Mucosa of descending colon (tissue), 3 donors: ENCODE measurements at regions not wholly inside any gene's neighbourhood (a gene's known extent, or its start where the extent isn't known, plus 50 kb on each side); places are given as distances from the start of the nearest gene placed in this dataset.
"Not testable (repeated sequence)": the region's sequence is repeated elsewhere in the genome, so short reads cannot be mapped to it uniquely, and the experiment has no call there.

Experiments used
- ATAC-seq: fragments of 200-7000 bp; cut with Tn5 transposase; one replicate; pipeline ENCODE4 v1.9.1; 2020; ENCODE audit warnings: mild to moderate bottlenecking, moderate library complexity
- DNase-seq, 3 donors: peaks; one replicate each; pipeline ENCODE4 v3.0.0-alpha.2; 2020
- H3K36me3 ChIP-seq: fragments of 200-600 bp; one replicate; pipeline ENCODE4 v1.8.0; 2021; ENCODE audit warnings: low read depth, mild to moderate bottlenecking
- H3K4me1 ChIP-seq: fragments of 200-600 bp; one replicate; pipeline ENCODE4 v1.8.0; 2021; ENCODE audit warnings: low read depth, mild to moderate bottlenecking
- H3K4me3 ChIP-seq: fragments of 200-600 bp; one replicate; pipeline ENCODE4 v1.8.0; 2021; ENCODE audit warnings: mild to moderate bottlenecking
- H3K9me3 ChIP-seq: fragments of 200-600 bp; one replicate; pipeline ENCODE4 v1.8.0; 2021; ENCODE audit warnings: mild to moderate bottlenecking
- intact Hi-C, 2 donors: fragments of 100-400 bp; cut with DNase I in 1 of 2; cut with micrococcal nuclease in 1 of 2; formaldehyde crosslinking; loops; one replicate each; pipeline versions ENCODE4 v1.11.0 to v1.11.1; 2022; cut with DNase I, micrococcal nuclease
- TF ChIP-seq, protein P1 (sequence below): fragments of 200-600 bp; IDR thresholded peaks from one replicate; pipeline ENCODE4 v1.8.0; 2022; ENCODE audit warnings: antibody characterized with exemption, mild to moderate bottlenecking
- donor health status: DM: no; HTN: no; CAD: no; lungs with moderate emphysema.
- donor health status: DM: no; HTN: no; CAD: no.
- donor health status: DM: no; HTN: yes; CAD: no.

DNA sequence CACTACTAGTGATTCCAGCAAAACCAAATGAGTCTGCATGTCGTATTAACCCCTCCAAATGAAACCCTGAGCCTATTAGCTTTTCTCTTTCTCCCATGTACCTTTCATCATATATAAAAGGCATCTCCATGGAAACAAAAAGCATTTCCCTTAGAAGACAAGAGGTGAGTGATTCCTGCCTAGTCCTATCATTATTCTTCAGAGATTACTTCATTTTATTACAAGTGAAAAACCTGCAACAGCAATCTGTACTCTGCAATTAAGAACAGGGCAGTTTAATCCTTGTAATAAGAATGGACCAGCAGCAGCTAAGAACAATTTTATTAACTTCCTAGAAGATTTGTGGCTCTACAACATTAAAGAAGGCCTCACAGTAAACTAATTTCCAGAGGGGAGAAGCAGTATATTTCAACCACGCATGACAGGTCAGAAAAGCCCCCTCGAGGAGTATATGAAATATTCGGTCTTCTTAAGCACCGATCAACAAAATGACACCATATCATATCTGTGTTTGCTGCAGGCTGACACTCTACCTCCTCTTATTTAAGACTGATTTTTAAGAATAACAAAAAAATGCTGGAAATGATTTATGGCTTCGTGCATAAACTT lies 132.3 kb upstream of the TFPI start:
- TF ChIP-seq, protein P1, sequence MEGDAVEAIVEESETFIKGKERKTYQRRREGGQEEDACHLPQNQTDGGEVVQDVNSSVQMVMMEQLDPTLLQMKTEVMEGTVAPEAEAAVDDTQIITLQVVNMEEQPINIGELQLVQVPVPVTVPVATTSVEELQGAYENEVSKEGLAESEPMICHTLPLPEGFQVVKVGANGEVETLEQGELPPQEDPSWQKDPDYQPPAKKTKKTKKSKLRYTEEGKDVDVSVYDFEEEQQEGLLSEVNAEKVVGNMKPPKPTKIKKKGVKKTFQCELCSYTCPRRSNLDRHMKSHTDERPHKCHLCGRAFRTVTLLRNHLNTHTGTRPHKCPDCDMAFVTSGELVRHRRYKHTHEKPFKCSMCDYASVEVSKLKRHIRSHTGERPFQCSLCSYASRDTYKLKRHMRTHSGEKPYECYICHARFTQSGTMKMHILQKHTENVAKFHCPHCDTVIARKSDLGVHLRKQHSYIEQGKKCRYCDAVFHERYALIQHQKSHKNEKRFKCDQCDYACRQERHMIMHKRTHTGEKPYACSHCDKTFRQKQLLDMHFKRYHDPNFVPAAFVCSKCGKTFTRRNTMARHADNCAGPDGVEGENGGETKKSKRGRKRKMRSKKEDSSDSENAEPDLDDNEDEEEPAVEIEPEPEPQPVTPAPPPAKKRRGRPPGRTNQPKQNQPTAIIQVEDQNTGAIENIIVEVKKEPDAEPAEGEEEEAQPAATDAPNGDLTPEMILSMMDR: no peak
- intact Hi-C loops: no loop called here
- ATAC-seq (no peak), DNase-seq (no peak)
- Histone ChIP-seq H3K4me1 (no peaks in the 10 kb centered on the region), H3K4me3 (no peak overlapping the region), H3K36me3 (no peaks in the 10 kb centered on the region), H3K9me3 (no peaks in the 10 kb centered on the region)

- no peak for DNase-seq
- intact Hi-C loops: no loop called here
- no peak for ATAC-seq
- Histone ChIP-seq H3K9me3 (no peaks in the 10 kb centered on the region), H3K4me1 (no peaks in the 10 kb centered on the region), H3K36me3 (no peaks in the 10 kb centered on the region), H3K4me3 (no peak overlapping the region)
- TF ChIP-seq, protein P1: no peak
These were observed 133.3 kb upstream of the TFPI start for GRCh38 chr2:187687585-187687984.

DNA sequence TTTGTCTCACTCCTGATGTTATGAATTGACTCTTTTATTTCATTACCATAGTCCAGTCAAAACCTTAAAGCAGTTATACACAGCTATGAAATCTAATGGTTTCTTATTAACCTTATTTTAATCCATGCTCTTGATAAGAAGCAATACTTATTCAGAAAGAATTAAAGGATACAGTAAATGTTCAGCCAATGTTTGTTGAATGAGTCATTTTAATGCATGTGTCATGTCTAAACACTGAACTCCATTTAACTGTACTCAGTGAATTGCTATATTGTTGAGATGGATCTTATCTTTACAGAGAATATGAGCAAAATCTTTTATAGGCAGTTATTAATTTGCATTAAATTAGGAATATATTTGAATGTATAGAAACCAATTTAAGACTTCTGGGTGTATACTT lies 135.1 kb upstream of the TFPI start:
- DNase-seq: no peak
- H3K36me3 ChIP-seq: no peaks in the 10 kb centered on the region
- H3K4me3 ChIP-seq: no peak overlapping the region
- H3K4me1 ChIP-seq: no peaks in the 10 kb centered on the region
- no peaks in the 10 kb centered on the region for H3K9me3 ChIP-seq
- no peak for ATAC-seq
- TF ChIP-seq, protein P1: no peak
- intact Hi-C loops: no loop called here

GRCh38 chr2:187693923-187694322 lies 139.7 kb upstream of the TFPI start:
- no peaks in the 10 kb centered on the region for H3K36me3 ChIP-seq
- no peak overlapping the region for H3K4me3 ChIP-seq
- ATAC-seq (no peak), DNase-seq (no peak)
- intact Hi-C loops: no loop called here
- no peaks in the 10 kb centered on the region for H3K4me1 ChIP-seq
- H3K9me3 ChIP-seq: no peaks in the 10 kb centered on the region
- TF ChIP-seq, protein P1: no peak

GRCh38 chr2:187696644-187697043 lies 142.4 kb upstream of the TFPI start:
- H3K4me1 ChIP-seq, H3K36me3 ChIP-seq, DNase-seq, ATAC-seq, intact Hi-C loops, H3K4me3 ChIP-seq, H3K9me3 ChIP-seq: not testable (repeated sequence)

DNA sequence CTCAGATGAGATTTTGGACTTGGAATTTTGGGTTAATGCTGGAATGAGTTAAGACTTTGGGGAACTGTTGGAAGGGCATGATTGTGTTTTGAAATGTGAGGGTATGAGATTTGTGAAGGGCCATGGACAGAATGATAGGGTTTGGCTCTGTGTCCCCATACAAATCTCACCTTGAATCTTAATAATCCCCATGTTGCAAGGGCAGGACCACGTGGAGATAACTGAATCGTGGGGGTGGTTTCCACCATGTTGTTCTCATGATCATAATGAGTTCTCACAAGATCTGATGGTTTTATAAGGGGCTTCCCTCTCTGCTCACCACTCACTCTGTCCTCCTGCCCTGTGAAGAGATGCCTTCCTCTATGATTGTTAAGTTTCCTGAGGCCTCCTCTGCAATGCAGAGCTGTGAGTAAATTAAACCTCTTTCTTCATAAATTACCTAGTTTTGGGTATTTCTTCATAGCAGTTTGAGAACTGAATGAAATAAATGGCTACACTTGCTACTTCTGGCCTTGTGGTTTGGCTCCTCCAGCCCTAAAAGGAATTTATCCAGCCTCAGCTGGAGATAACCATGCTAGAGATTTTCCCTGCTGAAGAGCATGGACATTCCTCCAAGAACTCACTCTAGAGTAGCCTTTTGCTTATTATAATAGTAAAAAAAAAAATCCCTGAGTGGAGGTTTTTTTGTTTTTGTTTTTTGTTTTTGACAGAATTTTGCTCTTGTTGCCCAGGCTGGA lies 144.3 kb upstream of the TFPI start:
- no peak overlapping the region for H3K4me3 ChIP-seq

More for the DNA sequence above, 144.3 kb upstream of the TFPI start:
- intact Hi-C loops: no loop called here
- ATAC-seq (no peak), DNase-seq (no peak)
- H3K4me1 ChIP-seq: no peaks in the 10 kb centered on the region
- no peaks in the 10 kb centered on the region for H3K9me3 ChIP-seq
- H3K36me3 ChIP-seq: no peaks in the 10 kb centered on the region
- TF ChIP-seq, protein P1: no peak
